DMS53 treated with DMSO at 0.1 percent for 48 hours (cell line): ENCODE measurements at regions not wholly inside any gene's neighbourhood (a gene's known extent, or its start where the extent isn't known, plus 50 kb on each side); places are given as distances from the start of the nearest gene placed in this dataset.
A peak's percentile ranks its signal among the peaks of the same experiment; 100 is the strongest.
"Not testable (repeated sequence)": the region's sequence is repeated elsewhere in the genome, so short reads cannot be mapped to it uniquely, and the experiment has no call there.

Experiments used
- DNase-seq: peaks from one replicate; lab custom pipeline; 2025; ENCODE audit not compliant: unreplicated experiment; lab: John Stamatoyannopoulos, UW

DNA sequence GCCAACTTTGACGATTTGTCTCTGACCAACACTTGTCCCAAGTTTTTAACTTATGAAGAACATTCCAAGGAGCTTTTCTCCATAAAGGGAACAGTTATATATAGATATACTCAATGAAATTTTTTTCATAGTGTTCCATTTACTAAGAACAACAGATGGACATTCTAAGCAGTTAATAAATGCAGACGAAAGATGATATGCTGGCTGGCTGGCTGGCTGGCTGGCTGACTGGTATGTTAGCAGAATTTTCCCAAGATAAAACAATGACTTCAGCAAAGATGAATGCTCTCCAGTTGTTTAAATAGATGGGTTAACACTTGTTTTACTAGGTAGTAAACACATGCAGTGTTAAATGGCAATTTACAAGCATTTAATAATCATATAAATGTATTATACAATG, 62.2 kb downstream of the SPANXN3 start:
- DNase-seq, result peak; percentile 25

DNA sequence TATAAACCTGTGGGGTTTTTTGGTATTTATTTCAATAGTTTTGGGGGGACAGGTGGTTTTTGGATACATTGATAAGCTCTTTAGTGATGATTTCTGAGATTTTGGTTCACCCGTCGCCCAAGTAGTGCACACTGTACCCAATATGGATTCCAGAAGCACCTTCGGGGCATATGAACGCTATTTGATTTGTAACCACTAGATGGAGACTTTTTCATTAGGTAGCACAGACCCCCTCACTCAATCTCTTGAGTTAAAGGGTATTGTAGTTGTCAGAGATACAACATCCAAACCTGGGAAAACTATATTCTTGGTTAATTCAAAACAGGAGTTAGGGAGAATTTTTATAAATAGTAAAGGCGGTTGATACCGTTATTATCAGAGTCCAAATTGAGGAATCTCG, 79.8 kb downstream of the SPANXN3 start:
- peak; percentile 25 for DNase-seq

- DNase-seq, result no peak
Observed at GRCh38 chrX:143435916-143436315, 81.4 kb downstream of the SPANXN3 start.

- DNase-seq, result no peak
Observed at GRCh38 chrX:143429811-143430210, 87.5 kb downstream of the SPANXN3 start.

DNA sequence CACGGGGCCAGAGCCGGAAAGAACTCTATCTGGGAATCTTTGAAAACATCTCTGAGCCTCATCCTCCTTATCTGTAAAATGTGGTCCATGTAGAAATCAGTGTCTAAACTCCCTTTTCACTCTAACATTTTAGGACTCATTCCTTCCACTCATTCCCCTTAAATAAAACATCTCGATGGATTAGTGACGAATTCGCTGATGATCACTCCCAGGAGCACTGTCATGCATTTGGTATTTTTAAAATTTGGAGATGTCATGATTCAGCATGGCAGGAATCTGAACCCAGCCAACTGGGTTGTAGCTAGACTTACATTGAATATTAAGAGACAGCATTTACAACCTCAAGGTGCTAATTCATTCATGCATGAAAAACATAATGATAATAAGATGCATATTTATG, 88.1 kb downstream of the SPANXN3 start:
- no peak for DNase-seq

- DNase-seq, result no peak
Observed at GRCh38 chrX:143401160-143401559, 116.1 kb downstream of the SPANXN3 start.

DNA sequence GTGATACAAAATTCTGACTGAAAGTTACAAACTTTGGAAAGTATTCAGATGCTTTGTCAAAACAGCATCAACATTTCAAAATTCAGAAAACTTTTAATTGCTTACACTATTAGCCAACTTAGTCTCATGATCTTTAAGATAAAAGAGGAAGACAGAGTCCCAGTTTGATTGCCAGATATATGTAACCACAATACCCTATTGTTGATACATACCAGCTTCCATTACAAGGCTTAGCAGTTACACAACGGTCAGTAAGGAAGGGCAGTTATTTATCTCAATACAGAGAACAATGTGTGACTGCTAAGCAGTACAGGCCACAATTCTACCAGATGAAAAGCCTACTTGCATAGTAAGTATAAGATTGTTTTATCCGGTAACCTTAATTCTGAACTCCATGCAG, 138.4 kb downstream of the SPANXN3 start:
- no peak for DNase-seq

DNA sequence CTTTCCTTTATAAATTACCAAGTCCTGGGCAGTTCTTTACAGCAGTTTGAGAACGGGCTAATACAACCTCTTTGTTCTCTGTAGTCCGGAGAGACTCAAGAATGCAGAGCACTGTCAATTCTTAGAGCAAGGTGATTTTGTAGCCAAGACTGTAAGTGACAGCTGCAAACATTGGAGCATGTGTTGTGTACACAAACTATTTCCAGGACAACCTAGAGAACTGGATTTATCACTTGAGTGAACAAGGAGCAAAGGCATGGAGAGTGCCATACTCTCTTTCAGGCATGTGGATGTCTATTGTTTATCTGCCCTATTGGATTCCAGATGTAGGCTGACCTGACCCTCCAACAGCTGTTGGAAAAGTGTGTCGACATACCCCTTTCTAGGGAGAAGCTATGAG, 153.9 kb downstream of the SPANXN3 start:
- peak; percentile 52 for DNase-seq

GRCh38 chrX:143340190-143340589, 177.1 kb downstream of the SPANXN3 start:
- no peak for DNase-seq

DNA sequence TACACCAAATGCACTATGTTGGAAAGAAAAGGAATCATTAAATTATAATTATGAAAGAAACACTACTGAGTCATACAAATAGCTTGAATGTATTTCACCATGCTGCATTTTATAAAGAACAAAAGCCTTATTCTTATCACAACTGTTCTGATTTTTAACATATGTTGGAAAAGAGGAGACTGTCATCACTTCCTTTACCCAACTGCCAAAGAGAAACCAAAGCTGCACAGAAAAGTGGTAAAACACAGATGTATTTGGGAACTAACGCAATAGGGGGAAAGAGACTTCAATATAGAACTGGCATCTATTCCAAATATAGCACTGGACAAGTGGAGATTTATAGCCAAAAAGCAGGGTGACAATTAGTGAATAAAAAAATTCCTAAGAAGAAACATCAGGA, 181.0 kb downstream of the SPANXN3 start:
- no peak for DNase-seq

DNA sequence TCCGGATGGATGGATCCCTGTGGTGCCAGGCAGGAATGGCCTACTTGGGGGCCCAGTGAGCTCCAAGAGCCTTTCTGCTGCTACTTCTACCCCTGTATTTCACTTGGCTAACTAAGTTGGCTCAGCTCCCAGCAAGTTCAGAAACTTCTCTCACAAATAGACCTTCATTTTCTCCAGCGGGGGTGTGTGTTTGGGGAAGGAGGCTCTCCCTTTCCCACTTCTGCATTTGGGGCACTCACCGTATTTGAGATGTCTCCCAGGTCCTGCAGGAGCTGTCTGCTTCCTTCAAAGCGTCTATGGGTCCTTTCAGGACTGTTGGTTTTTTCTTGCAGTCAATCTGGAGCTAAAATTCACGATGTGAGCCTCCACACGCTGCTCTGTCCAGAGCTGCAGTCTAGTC, 197.7 kb downstream of the SPANXN3 start:
- no peak for DNase-seq

DNA sequence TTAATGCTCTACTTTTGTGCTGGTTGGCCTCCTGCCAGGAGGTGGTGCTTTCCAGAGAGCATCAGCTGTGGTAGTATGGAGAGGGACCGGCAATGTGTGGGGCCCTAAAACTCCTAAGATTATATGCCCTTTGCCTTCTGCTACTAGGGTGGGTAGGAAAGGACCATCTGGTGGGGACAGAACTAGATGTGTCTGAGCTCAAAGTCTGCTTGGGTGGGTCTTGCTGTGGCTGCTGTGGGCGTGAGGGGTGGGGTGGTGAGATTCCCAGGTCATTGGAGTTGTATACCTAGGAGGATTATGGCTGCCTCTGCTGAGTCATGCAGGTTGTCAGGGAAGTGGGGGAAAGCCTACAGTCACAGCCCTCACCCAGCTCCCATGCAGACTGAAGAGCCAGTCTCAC, 198.4 kb downstream of the SPANXN3 start:
- not testable (repeated sequence) for DNase-seq

DNA sequence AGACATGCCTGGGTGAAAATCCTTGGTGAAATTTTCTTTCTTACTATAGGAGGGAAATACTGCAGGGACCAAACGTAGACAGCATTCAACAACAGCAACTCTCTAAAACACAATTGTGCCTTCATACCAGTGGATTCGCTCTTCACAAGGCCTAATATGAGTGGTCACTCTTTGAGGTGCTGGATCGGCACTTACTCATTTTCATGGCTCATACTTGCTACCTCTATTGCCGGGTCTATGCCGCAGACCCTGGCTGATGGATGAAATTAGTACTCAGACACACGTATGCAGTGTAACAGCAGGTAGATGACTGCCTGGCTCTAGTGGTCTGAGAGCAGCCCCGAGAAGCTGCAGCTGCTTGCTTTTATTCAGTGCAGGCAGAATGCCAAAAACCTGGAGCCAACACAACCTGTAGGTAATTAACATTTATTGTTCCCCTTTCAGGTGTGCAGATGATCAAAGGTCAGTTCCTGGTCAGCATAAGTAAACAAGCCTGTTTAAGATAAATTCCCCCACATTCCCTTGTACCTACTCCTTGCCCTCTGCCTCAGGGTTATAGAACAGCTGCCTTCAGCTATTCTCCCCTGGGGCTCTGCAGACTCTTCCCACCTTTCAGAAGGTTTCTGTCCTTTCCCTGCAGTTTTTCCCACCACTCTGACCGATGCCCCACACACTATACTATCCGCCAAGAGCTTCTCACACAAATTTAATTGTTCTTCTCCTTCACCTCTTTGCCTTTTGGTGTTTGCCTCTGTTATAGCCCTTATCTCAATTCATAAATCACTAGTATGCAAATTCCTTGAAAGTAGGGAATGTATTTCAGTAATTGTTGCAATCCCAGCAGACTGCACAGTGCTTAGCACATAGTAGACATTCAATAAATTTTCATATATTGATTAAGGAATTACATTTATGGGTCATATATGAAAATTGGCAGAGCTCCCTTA, 210.0 kb downstream of the SPANXN3 start:
- peak; percentile 38 for DNase-seq

- DNase-seq, result no peak
Observed at GRCh38 chrX:143304518-143304917, 212.8 kb downstream of the SPANXN3 start.

DNA sequence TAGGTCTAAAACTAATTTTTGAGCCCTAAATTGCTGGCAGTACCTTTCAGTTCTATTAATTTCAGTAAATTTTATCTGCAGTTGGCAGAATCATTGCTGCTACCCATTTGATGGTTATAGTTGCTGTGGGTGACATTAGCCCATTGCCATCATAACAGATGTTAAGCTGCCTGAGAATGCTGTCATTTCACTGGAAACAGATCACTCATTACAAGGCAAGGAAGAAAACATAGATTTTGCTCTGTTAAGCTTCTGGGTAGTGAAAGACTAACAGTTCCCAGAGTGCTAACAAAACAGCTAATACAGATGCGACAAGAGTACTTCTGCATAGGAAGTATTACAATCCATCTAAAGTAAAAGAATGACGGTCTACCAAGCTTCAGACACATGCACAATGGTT, 213.2 kb downstream of the SPANXN3 start:
- no peak for DNase-seq

DNA sequence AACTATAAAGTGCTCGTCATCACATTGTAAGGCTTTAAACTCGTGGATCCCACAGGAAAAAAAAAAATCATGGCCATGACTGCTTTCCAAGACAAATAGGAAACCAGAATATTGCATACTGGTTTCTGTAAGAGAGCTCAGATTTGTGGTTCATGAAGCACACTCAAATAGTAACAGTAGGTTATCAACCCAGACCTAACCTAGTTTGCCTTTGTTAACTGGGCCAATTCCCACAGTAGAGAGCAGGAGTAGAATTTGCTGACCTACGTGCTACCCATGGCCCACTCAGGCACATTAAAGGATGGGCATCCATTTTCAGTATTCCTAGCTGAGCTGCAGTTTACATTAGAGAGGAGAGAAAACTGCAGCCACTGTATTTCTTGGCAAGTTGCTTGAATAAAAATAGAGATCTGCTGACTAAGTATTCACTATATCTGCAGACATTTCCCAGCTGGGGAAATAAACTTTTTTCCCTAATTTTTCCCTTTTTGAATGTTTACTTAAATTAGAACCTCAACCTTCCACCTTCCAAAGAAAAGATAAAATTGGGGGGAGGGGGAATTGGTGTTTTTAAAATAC, 218.5 kb downstream of the SPANXN3 start:
- no peak for DNase-seq

DNA sequence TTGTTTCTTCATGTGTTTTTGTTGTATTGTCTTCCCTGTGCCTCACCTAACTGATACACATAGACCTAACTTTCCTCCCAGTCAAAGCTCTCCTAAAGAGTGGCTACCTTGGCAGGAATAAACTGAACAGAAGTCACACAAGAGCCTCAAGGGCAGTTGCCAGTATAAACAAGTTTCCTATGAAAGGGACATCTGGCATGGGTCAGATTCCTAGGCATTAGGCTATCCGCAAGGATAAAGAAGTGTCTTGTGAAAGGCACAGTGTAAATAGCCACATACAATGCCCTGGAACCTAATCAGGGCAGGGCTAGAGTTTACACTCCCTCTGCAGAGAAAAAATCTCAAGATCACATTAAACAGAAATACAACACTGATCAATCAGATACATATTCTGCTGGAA, 220.8 kb downstream of the SPANXN3 start:
- DNase-seq, result peak; percentile 86

- DNase-seq, result no peak
Observed at GRCh38 chrX:143287236-143287635, 230.0 kb downstream of the SPANXN3 start.

- DNase-seq, result no peak
Observed at GRCh38 chrX:143270317-143270716, 244.6 kb downstream of the SPANXN4 start.

DNA sequence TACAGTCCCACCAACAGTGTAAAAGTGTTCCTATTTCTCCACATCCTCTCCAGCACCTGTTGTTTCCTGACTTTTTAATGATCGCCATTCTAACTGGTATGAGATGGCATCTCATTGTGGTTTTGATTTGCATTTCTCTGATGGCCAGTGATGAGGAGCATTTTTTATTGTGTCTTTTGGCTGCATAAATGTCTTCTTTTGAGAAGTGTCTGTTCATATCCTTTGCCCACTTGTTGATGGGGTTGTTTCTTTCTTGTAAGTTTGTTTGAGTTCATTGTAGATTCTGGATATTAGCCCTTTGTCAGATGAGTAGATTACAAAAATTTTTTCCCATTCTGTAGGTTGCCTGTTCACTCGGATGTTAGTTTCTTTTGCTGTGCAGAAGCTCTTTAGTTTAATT, 218.9 kb downstream of the SPANXN4 start:
- DNase-seq, result not testable (repeated sequence)

GRCh38 chrX:143240658-143241057, 214.9 kb downstream of the SPANXN4 start:
- no peak for DNase-seq

DNA sequence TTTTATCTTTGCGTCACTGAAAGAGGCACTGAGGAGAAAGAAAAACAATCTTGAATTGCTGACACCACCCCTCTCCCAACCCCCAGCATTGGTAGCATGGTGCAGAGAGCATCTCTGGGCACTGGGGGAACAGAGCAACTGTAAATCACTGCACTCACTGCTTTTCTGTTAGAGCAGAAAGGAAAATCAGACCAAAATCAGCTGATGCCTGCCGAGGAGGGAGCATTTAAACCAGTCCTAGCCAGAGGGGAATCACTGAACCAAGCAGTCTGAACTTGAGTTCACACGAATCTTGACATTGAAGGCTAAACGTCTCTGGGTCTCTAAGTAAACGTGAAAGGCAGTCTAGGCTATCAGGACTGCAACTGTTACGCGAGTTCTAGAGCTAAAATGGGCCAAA, 205.8 kb downstream of the SPANXN4 start:
- no peak for DNase-seq

- DNase-seq, result not testable (repeated sequence)
Observed at GRCh38 chrX:143228600-143228999, 202.9 kb downstream of the SPANXN4 start.
